ENCODE measurements at regions not wholly inside any gene's neighbourhood (a gene's known extent, or its start where the extent isn't known, plus 50 kb on each side); places are given as distances from the start of the nearest gene placed in this dataset.

DNA sequence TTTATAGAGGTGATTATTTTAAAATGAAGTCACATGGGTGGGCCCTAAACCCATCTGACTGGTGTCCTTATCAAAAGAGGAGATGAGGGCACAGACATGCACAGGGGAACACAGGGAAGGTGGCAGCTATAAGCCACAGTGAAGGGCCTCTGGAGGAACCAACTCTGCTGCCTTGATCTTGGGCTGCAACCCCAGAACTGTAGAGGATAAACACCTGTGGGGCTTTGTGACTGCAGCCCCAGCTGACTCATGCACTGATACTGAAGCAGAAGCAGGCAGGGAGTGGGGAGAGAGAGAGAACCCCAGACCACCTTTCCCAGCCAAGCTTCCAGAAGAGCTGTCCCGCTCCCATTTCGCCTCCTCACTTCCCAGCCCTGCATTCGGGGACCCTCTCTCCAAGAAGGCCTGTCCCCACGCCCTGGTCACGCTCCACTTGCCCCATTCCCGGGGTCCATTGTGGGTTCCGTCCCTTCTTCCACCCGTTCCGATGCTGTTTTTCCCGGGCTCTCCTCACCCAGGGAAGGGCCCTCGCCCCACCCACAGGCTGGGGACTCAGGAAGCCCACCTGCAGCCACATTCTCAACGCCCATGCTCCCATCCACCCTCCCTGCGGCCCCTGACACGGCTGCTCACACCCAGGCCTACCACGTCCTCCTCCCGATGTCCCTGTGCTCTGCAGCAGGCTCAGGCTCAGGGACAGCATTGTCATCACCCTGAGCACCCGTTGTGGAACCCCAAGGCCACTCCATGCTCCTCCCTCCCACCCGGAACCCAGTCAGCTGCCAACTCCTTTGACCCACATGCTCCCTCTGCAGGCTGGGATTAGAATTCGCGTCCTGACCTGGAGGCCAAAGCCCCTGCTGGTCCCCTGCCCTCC is 90.8 kb upstream of the SHANK2 start:
- Histone ChIP-seq H3K9ac (ENCODE audit: insufficient read depth in 1 of 2, low read length in 2 of 2) (no peak overlapping the region), H3K36me3 (ENCODE audit: control insufficient read depth in 4 of 4, insufficient read depth in 4 of 4, low read length in 4 of 4) (no peaks in the 10 kb centered on the region), H3K4me3 (no peak overlapping the region), H3K9me3 (ENCODE audit: control insufficient read depth in 4 of 4, insufficient read depth in 3 of 4, low read length in 3 of 4) (no peaks in the 10 kb centered on the region), H3K27me3 (ENCODE audit: control insufficient read depth in 3 of 3, insufficient read depth in 3 of 3, low read length in 2 of 3) (peaks cover 0 to 2% (median 0%) of the 10 kb centered on the region in 3 donors), H3K4me1 (ENCODE audit: control insufficient read depth in 5 of 5, insufficient read depth in 5 of 5, low read length in 5 of 5) (peaks cover 0 to 26% (median 14%) of the 10 kb centered on the region in 5 donors), H3K27ac (ENCODE audit: low read depth in 1 of 2, low read length in 1 of 2) (no peak overlapping the region)
- WGBS, 2 donors = 68 to 73% methylated on average over 20 of the region's 20 CpGs
- TF ChIP-seq CTCF (IDR thresholded peaks at IDR 0.05; ENCODE audit: control extremely low read depth, extremely low read depth) = peak; percentile 7
- ATAC-seq (ENCODE audit: insufficient read depth, low FRiP score) = no peak
- peak; percentile 38 to 51 (median 49) for DNase-seq

DNA sequence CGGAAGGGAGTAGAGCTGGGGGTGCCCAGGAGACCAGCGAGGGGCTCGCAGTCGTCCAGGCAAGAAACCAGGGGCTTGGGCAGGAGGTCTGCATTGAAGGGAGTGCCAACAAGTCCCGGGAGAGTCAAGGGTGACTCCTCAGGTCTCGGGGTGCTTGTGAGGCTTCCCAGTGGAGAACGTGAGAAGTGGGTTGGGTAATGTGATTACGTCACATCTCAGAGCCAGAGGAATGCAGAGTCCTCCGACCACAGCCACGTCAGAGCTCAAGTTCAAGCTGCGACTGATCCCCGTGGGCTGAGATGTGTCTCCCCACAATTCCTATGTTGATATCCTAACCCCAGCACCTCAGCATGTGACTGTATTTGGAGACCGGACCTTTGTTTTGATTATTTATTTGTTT is 89.7 kb upstream of the SHANK2 start:
- no peak overlapping the region for H3K4me3 ChIP-seq
- no peaks in the 10 kb centered on the region for H3K9me3 ChIP-seq (ENCODE audit: control insufficient read depth in 4 of 4, insufficient read depth in 3 of 4, low read length in 3 of 4)
- H3K9ac ChIP-seq (ENCODE audit: insufficient read depth in 1 of 2, low read length in 2 of 2) = no peak overlapping the region
- TF ChIP-seq CTCF (IDR thresholded peaks at IDR 0.05; ENCODE audit: control extremely low read depth, extremely low read depth) = no peak
- no peaks in the 10 kb centered on the region for H3K36me3 ChIP-seq (ENCODE audit: control insufficient read depth in 4 of 4, insufficient read depth in 4 of 4, low read length in 4 of 4)
- H3K27me3 ChIP-seq (ENCODE audit: control insufficient read depth in 3 of 3, insufficient read depth in 3 of 3, low read length in 2 of 3) = peaks cover 0 to 2% (median 0%) of the 10 kb centered on the region in 3 donors
- 62 to 66% methylated on average over 13 of the region's 13 CpGs for WGBS, 2 donors
- ATAC-seq (ENCODE audit: insufficient read depth, low FRiP score) (no peak), DNase-seq (peak in 1 of 3 donors; percentile 25)
- H3K4me1 ChIP-seq (ENCODE audit: control insufficient read depth in 5 of 5, insufficient read depth in 5 of 5, low read length in 5 of 5) = peaks cover 0 to 36% (median 15%) of the 10 kb centered on the region in 5 donors
- no peak overlapping the region for H3K27ac ChIP-seq (ENCODE audit: low read depth in 1 of 2, low read length in 1 of 2)

GRCh38 chr11:71341596-71341995 is 89.2 kb upstream of the SHANK2 start:
- WGBS, 2 donors = 91 to 92% methylated on average over 9 of the region's 9 CpGs
- Histone ChIP-seq H3K9ac (ENCODE audit: insufficient read depth in 1 of 2, low read length in 2 of 2) (no peak overlapping the region), H3K27me3 (ENCODE audit: control insufficient read depth in 3 of 3, insufficient read depth in 3 of 3, low read length in 2 of 3) (no peaks in the 10 kb centered on the region), H3K4me3 (no peak overlapping the region), H3K4me1 (ENCODE audit: control insufficient read depth in 5 of 5, insufficient read depth in 5 of 5, low read length in 5 of 5) (peaks cover 0 to 38% (median 19%) of the 10 kb centered on the region in 5 donors), H3K27ac (ENCODE audit: low read depth in 1 of 2, low read length in 1 of 2) (no peak overlapping the region), H3K36me3 (ENCODE audit: control insufficient read depth in 4 of 4, insufficient read depth in 4 of 4, low read length in 4 of 4) (no peaks in the 10 kb centered on the region), H3K9me3 (ENCODE audit: control insufficient read depth in 4 of 4, insufficient read depth in 3 of 4, low read length in 3 of 4) (no peaks in the 10 kb centered on the region)
- DNase-seq (no peak), ATAC-seq (ENCODE audit: insufficient read depth, low FRiP score) (no peak)
- no peak for TF ChIP-seq CTCF (IDR thresholded peaks at IDR 0.05; ENCODE audit: control extremely low read depth, extremely low read depth)

Measured in lung (tissue), 11 donors.